ENCODE measurements at regions not wholly inside any gene's neighbourhood (a gene's known extent, or its start where the extent isn't known, plus 50 kb on each side); places are given as distances from the start of the nearest gene placed in this dataset.

DNA sequence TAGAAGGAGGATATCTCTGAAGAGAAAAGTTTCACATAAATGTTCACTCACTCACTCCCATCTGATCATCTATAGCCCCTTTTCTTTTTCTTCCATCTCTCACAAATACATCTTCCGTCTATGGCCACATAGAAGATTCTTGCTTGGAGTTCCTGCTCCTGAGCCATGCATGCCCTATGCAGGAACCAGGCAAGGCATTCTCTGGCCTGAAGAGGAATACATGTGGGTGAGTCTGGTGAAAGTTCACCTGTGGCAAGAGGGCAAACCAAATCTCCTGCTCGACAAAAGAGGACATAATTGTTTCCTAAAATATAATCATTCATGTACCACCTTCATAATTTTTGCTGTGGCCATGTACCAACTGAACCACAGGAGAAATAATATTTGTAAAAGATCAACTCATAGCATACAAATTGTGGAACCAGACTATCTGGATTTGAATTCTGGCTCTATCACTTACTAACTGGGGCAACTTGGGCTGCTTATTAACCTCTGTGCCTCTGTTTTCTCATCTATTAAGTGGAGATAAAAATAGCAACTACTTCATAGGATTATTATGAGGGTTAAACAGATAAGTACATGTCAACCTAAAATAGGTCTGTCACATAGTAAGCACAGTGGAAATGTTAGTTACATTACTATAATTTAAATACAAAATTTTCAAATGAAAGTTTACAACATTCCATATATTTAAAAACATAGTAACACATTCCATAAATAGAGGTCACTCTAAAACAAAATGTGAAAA lies 121.2 kb upstream of the NFIB start:
- Histone ChIP-seq H3K4me1 (ENCODE audit: control insufficient read depth, insufficient read depth, low read length) (no peaks in the 10 kb centered on the region), H3K9me3 (ENCODE audit: control insufficient read depth, insufficient read depth, low read depth, low read length) (no peaks in the 10 kb centered on the region), H3K36me3 (ENCODE audit: control insufficient read depth in 2 of 2, insufficient read depth in 1 of 2, low read length in 2 of 2) (no peaks in the 10 kb centered on the region), H3K27ac (ENCODE audit: extremely low read depth, low read depth, low read length) (no peak overlapping the region), H3K4me3 (ENCODE audit: low read depth, low read length) (no peak overlapping the region)
- POLR2A ChIA-PET, result no interaction called here
- TF ChIP-seq, protein P1, sequence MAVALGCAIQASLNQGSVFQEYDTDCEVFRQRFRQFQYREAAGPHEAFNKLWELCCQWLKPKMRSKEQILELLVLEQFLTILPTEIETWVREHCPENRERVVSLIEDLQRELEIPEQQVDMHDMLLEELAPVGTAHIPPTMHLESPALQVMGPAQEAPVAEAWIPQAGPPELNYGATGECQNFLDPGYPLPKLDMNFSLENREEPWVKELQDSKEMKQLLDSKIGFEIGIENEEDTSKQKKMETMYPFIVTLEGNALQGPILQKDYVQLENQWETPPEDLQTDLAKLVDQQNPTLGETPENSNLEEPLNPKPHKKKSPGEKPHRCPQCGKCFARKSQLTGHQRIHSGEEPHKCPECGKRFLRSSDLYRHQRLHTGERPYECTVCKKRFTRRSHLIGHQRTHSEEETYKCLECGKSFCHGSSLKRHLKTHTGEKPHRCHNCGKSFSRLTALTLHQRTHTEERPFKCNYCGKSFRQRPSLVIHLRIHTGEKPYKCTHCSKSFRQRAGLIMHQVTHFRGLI (tag by site-specific recombination; IDR thresholded peaks at IDR 0.05), result no peak
- no peak for TF ChIP-seq ZNF292 (tag by site-specific recombination; IDR thresholded peaks at IDR 0.05; ENCODE audit: borderline replicate concordance, low read depth)
- TF ChIP-seq, protein P2, sequence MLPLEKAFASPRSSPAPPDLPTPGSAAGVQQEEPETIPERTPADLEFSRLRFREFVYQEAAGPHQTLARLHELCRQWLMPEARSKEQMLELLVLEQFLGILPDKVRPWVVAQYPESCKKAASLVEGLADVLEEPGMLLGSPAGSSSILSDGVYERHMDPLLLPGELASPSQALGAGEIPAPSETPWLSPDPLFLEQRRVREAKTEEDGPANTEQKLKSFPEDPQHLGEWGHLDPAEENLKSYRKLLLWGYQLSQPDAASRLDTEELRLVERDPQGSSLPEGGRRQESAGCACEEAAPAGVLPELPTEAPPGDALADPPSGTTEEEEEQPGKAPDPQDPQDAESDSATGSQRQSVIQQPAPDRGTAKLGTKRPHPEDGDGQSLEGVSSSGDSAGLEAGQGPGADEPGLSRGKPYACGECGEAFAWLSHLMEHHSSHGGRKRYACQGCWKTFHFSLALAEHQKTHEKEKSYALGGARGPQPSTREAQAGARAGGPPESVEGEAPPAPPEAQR (tag by site-specific recombination; IDR thresholded peaks at IDR 0.05), result no peak
- TF ChIP-seq ZNF10 (tag by site-specific recombination; IDR thresholded peaks at IDR 0.05), result no peak
- TF ChIP-seq ZNF510 (tag by site-specific recombination; IDR thresholded peaks at IDR 0.05; ENCODE audit: insufficient replicate concordance), result no peak
- TF ChIP-seq ZNF2 (tag by site-specific recombination; IDR thresholded peaks at IDR 0.05), result no peak
- no peak for TF ChIP-seq KLF10 (tag by site-specific recombination; IDR thresholded peaks at IDR 0.05)
- no peak for TF ChIP-seq GLI2 (tag by site-specific recombination; IDR thresholded peaks at IDR 0.05; ENCODE audit: borderline replicate concordance, low read depth)
- no peak for TF ChIP-seq ZBTB1 (tag by site-specific recombination; IDR thresholded peaks at IDR 0.05)
- TF ChIP-seq ZBTB8A (tag by site-specific recombination; IDR thresholded peaks at IDR 0.05), result no peak
- TF ChIP-seq, protein P3, sequence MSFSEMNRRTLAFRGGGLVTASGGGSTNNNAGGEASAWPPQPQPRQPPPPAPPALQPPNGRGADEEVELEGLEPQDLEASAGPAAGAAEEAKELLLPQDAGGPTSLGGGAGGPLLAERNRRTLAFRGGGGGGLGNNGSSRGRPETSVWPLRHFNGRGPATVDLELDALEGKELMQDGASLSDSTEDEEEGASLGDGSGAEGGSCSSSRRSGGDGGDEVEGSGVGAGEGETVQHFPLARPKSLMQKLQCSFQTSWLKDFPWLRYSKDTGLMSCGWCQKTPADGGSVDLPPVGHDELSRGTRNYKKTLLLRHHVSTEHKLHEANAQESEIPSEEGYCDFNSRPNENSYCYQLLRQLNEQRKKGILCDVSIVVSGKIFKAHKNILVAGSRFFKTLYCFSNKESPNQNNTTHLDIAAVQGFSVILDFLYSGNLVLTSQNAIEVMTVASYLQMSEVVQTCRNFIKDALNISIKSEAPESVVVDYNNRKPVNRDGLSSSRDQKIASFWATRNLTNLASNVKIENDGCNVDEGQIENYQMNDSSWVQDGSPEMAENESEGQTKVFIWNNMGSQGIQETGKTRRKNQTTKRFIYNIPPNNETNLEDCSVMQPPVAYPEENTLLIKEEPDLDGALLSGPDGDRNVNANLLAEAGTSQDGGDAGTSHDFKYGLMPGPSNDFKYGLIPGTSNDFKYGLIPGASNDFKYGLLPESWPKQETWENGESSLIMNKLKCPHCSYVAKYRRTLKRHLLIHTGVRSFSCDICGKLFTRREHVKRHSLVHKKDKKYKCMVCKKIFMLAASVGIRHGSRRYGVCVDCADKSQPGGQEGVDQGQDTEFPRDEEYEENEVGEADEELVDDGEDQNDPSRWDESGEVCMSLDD (tag by site-specific recombination; IDR thresholded peaks at IDR 0.05), result no peak
- TF ChIP-seq, protein P4, sequence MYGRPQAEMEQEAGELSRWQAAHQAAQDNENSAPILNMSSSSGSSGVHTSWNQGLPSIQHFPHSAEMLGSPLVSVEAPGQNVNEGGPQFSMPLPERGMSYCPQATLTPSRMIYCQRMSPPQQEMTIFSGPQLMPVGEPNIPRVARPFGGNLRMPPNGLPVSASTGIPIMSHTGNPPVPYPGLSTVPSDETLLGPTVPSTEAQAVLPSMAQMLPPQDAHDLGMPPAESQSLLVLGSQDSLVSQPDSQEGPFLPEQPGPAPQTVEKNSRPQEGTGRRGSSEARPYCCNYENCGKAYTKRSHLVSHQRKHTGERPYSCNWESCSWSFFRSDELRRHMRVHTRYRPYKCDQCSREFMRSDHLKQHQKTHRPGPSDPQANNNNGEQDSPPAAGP (tag by site-specific recombination; IDR thresholded peaks at IDR 0.05), result no peak
- no peak for TF ChIP-seq ZNF843 (tag by site-specific recombination; IDR thresholded peaks at IDR 0.05)
- TF ChIP-seq, protein P5, sequence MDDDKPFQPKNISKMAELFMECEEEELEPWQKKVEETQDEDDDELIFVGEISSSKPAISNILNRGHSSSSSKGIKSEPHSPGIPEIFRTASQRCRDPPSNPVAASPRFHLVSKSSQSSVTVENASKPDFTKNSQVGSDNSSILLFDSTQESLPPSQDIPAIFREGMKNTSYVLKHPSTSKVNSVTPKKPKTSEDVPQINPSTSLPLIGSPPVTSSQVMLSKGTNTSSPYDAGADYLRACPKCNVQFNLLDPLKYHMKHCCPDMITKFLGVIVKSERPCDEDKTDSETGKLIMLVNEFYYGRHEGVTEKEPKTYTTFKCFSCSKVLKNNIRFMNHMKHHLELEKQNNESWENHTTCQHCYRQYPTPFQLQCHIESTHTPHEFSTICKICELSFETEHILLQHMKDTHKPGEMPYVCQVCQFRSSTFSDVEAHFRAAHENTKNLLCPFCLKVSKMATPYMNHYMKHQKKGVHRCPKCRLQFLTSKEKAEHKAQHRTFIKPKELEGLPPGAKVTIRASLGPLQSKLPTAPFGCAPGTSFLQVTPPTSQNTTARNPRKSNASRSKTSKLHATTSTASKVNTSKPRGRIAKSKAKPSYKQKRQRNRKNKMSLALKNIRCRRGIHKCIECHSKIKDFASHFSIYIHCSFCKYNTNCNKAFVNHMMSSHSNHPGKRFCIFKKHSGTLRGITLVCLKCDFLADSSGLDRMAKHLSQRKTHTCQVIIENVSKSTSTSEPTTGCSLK (tag by site-specific recombination; IDR thresholded peaks at IDR 0.05), result no peak
- no peak for TF ChIP-seq HOXC10 (CRISPR knock-in tag; IDR thresholded peaks at IDR 0.05)
- TF ChIP-seq HOXD13 (CRISPR knock-in tag; IDR thresholded peaks at IDR 0.05; ENCODE audit: borderline replicate concordance), result no peak
- TF ChIP-seq, protein P6, sequence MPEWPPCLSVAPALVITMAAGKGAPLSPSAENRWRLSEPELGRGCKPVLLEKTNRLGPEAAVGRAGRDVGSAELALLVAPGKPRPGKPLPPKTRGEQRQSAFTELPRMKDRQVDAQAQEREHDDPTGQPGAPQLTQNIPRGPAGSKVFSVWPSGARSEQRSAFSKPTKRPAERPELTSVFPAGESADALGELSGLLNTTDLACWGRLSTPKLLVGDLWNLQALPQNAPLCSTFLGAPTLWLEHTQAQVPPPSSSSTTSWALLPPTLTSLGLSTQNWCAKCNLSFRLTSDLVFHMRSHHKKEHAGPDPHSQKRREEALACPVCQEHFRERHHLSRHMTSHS (tag by site-specific recombination; IDR thresholded peaks at IDR 0.05), result no peak
- TF ChIP-seq ZNF132 (tag by site-specific recombination; IDR thresholded peaks at IDR 0.05; ENCODE audit: borderline replicate concordance), result no peak
- TF ChIP-seq ZNF223 (tag by site-specific recombination; IDR thresholded peaks at IDR 0.05), result no peak
- CTCF ChIA-PET, result interaction anchor here (0.5 to 2.7 kb wide), 6 partner anchors 8 to 1007 kb away, joined by 3 to 23 read pairs (median 3); no protein-coding TSS in a partner anchor
